Activated gamma-delta T cell (primary cell): ENCODE measurements at regions not wholly inside any gene's neighbourhood (a gene's known extent, or its start where the extent isn't known, plus 50 kb on each side); places are given as distances from the start of the nearest gene placed in this dataset.

Experiments
- DNase-seq: peaks from one replicate; lab custom pipeline; 2025; lab: John Stamatoyannopoulos, UW

DNA sequence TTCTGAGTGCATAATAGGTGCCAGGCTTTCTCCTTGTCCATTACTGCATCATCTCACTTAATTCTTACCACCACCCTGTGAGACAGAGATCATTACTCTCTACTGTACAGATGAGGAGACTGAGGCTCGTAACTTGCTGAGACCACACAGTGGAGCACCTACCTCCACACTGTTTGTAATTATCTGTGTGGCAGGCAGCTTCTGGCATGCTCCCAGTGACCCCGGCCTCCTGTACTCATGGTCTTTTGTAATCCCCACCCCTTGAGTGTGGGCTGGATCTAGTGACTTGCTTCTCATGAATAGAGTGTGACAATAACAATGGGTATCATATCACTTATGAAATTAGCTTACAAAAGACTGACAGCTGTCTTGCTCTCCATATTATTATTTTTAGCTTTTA lies 407.3 kb downstream of the MATN1 start:
- DNase-seq, result no peak

DNA sequence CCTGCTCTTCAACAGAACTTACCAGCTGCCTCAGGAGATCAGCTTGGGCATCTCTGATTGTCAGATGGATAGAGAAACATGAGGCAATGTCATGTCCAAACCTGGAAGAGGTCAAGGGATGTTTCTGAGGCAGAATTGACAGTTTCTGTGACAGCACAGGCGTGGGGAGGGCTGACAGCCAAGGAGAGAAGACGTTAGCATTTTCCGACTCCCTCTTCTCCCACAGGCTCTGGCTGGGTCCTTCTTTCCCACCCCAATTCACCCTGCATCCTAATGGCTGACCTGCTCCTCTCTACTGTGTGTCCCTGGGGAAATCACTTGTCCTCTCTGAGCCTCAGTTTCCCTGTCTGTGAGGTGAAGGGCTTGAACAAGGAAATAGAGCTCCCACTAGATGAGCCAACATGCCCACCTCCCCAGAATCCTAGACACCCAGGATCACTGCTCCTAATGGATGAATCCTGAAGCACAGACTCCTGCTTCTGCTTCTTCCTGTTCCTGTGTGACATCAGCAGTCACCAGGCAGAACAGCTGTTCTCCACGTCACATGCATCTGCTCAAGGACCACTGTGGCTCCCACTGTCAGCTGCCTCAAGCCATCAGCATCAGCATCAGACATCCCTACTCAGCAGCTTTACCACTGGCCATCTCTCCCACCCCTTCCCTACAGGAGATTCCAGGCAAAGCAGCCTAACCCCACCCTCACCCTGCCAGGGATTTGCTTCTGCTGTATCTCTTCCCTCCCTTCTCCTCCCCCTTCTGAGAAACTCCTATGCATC lies 408.0 kb downstream of the MATN1 start:
- DNase-seq, result no peak

DNA sequence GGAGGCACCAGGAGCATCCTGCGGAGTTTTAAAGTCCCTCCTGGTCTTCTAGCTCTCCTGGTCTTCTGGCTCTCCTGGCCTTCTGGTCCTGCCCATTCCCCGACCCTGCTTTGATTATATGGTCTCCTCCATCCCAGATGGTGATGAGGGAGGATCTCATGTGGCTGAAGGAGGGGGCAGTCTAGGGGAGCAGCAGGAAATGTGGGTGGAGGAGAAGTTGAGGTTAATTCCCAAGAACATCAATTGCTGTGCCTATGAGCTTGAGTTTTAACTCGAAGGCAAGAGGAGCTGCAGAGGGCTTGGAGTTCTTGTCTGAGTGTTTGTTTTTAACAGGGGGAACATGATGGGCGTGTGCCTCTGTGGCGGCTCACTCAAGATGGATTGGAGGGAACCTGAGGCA lies 408.8 kb downstream of the MATN1 start:
- no peak for DNase-seq

DNA sequence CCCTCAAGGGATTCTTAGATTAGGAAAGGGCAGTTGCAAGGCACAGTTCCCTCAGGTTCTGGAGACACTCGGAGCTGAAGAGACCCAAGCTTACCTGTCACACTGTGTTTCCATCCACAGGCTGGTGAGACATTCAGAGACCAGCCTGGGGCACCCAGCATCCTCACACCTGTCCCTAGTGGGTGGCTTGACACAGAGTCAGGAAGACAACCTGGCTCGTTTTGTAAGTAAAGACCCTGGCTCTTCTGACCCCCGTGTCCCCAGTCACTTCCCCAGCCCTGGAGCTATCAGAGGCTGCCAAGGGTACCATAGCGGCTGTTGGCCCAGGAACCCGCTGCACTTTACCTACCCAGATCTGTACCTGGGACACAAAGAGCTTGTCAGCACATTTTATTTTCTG lies 409.8 kb downstream of the MATN1 start:
- no peak for DNase-seq

DNA sequence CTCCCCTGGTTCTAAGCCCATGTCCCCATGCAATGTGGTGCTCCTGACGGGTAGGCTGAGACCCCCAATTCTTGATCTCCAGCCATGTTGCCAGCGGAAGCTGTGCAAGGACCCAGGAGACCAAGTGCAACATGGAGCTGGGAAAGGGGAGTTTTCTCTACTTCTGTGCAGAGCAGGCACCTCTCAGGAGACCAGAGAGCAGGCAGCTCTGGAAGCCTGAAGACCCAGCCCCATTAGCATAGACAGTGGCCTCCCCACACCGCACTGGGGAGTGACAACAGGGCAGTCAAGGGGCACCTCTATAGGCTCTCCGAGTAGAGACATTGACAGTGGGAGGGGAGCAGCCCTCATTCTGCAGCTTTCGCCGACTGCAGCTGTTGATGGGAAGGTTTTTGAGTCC lies 410.2 kb downstream of the MATN1 start:
- DNase-seq, result no peak

DNA sequence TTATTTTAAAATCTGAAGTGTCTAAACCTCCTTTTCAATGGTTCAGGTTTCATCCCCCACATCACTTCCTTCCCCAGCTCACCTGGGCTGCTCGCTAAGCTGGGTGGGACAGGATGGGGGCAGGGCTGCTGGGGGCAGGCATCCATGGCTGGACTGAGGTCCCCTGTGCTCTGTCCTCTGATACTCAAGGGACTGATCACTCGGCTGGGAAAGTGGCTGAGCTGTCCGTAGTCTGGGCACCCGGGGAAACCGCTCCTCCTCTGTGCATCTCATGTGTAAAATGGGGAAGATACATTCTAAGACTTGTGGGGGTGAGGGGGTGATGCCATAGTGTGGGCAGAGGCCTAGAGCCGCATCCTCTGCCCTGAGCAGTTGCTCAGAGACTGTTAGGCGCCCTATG lies 411.2 kb downstream of the MATN1 start:
- no peak for DNase-seq

DNA sequence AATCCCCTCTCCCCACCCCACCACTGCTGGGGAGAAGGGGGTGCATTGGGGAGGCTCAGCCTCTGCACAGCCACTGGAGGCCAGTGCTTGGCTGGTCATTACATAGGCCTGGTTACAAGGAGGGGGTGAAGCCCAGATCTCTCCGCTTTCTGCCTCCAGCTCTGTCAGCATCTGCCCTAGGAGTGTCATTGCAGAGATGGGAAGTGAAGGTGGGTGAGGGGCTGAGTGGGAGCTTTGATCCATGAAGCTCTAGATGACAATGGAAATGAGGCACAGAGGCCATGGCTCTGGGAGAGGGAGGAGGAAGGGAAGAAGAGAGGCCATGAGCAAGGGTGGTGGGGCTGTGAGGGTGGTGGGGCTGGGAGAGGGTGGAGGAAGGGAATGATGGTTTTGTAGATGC lies 411.6 kb downstream of the MATN1 start:
- DNase-seq, result no peak

DNA sequence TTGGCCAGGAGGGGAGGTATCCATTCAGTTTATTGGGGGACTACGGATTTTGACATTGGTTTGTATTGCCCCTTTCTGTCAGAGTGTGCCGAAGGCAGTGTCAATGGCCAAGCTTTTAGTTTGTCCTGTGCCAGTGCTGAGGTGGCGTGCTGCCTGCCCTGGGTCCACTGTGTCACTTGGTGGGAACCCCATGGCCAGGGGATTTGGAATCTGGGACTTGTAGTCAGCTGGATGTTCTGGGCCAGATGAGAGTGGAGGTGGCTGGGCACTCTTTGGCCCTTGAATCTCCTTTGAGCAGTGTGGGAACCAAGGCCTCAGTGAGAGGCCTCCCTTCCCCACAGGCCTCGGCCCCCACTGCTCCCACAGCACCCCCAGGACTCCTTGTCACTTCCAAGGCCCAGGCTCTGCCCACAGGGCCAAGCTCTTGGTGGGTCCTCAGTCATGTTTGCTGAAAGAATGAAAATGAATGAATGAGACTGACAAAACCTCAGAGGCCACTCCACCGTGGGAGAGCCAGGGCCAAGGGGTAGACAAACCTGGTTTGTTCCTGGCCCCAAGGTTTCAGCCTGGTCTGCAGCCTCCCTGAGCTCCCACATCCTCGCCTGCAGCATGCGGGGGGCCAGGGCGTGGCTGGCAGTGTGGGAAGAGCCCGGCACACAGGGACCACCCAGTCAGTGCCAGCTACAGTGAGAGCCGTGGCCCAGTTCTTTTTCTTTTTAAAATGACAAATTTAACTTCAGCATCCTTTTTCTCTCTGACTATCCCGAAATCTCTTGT lies 412.2 kb downstream of the MATN1 start:
- no peak for DNase-seq

DNA sequence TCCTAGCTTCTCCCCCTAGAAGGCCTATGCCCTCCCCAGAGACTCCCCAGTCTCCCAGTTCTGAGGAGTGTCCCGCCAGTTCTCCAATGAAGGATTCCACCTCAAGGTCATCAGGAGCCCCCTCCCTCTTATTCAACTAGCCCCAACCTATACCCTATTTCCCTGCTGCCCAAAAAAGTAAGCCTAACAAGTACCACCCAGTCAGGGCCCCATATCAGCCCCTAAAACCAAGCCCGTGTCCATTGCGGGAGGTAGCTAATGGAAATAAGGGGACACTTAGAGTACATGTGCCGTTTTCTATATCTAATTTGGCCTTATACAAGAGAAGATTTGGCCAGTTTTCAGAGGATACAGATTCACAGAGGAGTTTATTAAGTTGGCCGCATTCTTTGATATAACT lies 416.2 kb downstream of the MATN1 start:
- no peak for DNase-seq

DNA sequence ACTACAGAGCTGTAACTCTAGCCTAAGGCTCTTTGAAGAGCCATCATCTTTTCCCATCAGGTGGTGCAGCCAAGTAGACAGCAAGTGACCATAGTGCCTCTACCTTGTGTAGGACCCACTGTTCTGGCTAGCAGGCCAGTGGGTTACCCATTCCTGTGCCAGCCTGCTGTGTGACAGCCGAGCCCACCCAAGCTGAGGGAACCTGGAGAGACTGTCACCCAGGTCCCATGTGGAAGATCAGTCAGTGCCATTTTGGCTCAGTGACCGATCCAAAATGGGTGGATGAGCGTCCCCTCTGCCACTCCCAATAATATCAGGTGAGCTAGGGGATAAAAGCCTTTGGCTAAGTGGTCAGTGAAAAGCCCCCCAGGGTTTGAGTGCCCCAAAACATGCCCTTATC lies 417.9 kb downstream of the MATN1 start:
- no peak for DNase-seq

DNA sequence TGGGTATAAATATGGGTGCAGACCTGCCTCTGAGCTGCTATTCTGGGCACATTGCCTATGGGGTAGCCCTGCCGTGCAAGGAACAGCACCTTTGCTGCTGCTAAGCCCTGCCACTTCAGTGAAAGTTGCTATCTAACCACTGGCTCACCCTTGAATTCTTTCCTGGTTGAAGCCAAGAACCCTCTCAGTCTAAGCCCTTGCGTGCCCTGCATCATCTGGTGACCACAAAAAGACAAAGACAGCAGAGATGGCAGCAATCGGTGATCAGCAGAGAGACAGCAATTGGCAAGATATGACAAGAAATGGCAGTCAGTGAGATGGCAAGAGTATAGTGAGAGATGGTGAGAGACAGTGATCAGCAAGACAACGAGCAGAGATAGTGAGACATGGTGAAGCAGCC lies 418.3 kb downstream of the MATN1 start:
- DNase-seq, result no peak

DNA sequence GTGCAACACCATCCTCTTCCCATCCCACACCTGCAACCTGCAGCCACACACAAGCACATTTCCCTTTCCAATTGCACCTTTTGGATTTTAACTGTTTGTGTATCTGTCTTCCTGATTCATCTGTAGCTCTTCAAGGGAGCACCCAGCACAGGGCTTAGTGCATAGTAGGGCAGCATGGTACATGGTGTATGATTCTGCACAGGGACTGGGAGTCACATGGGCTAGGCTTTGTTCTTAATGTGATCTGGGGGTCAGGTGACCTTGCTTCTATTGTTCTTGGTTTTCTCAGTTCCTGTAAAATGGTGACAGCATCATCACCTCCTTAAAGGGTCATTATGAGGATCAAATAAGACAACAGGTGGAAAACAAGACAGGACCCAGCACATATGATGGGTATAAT lies 419.3 kb downstream of the MATN1 start:
- DNase-seq, result no peak

DNA sequence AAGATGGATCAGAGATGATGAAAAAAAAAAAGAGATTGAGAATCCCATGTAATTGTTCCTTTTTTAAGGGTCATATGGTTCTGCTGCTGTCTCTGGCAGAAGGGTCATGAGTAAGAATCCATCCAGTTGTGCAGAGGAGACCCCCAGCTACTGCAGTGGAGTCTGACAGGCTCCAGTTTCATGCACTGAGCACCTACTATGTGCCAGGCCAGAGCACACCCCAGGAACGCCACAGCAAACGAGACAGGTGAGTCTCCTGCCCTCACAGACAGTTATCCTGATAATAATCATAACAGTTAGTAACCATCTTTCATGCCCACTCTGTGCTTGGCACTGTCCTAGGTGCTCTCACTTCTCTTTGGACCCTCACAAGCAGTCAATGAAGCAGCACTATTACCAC lies 420.0 kb downstream of the MATN1 start:
- no peak for DNase-seq

DNA sequence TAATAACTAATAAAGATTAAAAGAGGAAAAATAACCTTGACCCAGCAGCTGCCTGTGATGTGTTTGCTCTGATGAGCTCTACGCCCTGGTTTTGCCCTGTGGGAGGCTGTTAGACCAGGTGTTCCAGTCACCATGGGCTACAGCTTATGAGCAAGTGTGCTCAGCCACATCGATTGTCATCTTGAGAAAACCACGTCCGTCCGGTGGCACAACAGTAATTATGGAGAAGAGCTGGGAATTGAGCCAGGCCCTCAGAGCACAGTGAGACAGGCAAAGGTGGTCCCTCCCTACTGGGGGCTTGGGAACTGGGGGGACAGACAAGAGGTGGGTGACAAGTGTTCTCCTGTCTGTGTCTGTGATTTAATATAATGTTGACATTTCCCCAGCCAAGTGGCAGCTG lies 420.5 kb downstream of the MATN1 start:
- DNase-seq, result no peak

DNA sequence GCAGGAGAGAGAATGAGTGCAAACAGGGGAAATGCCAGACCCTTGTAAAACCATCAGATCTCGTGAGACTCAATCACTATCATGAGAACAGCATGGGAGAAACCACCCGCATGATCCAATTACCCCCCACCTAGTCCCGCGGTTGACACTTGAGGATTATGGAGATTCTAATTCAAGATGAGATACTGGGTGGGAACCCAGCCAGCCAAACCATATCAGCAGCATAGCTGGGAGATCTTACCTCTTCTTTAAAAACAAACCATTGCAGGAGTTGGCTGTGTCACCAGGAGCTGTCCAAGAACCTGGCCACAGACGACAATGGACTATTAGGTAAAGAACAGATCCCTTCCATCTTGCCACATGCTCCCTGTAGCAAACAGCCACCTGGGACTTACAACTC lies 422.7 kb downstream of the MATN1 start:
- DNase-seq, result no peak

DNA sequence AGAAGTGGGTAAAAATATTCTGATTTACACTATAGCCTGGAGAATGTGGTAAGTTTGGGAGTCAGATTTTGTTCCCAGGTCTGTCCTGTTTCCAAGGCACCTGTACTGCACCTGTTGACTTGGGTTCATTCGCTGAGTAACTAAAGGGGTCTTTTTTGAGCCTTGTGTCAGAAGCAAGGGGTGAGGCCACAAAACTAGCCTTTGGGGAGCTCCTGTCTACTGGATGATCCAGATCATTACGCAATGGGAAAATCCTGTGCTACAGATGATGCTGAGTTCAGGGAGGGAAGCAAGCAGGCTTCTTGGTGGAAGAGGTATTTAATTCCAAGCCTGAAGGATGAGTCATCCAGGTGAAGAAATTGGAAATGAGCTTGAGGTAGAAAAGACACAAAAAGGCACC lies 424.0 kb downstream of the MATN1 start:
- no peak for DNase-seq

DNA sequence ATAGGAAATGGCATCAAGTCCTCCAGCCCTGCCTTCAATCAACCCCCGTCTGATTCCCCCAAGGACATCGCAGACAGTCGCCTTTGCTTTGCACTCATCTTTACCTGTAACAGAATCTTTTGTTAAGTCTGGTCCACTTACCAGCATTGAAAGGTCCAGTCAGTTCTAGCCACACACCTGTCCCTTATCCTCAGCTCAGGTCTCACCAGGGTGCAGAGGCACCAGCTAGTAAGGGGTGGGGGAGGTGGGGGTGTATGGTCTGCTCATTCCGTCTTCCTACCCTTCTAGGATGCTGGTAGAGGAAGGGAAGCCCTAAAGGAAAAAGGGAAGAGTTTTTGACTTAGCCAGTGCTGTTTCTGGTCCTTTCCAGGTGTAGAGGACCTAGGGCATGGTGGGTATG lies 427.7 kb downstream of the MATN1 start:
- DNase-seq, result no peak

DNA sequence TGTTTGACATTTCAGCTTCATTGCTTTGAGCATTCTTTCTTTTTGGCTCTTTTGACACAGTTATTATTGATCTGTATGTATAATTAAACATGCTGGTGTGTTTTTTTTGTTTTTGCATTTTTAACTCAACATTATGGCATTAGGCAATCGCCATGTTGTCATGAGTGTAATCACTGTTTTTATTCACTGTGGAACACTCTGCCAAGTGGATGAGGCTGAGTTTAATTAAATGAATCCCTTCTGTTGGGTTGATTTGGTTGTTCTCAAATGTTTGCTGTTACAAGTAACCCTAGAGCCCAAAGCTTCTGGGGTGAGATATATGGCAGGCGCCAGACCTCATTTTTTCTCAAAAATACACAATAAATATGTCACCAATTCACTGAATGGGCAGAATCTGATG lies 428.1 kb downstream of the MATN1 start:
- no peak for DNase-seq

DNA sequence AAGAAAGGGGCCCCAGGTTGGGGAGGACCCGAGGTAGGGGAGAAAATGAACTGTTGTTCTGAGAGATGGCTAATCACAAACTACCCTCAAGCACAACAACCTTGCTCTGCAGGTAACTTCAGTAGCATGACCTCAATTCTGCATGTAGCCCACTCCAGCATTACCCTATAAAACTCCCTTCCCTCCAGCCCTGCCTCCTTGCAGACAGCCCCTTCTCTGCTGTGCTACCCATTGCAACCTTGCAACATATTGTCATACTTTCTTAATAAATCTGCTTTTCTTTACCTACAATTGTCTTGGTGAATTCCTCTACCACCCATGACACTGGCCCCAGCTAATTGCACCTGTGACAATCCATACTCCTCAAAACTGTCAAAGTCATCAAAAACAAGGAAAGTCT lies 428.9 kb downstream of the MATN1 start:
- DNase-seq, result no peak

DNA sequence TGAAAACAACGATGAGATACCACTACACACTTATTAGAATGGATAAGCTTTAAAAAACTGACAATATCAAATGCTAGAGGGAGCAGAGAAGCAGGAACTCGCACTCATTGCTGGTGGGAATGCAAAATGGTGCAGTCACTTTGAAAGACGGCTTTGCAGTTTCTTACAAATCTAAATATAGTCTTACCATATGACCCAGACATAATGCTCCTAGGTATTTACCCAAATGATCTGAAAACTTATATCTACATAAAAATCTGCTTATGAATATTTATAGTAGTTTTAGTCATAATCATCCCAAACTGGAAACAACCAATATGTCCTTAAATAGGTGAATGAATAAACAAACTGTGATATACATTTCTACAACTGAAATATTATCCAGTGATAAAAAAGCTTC lies 430.9 kb downstream of the MATN1 start:
- DNase-seq, result no peak

DNA sequence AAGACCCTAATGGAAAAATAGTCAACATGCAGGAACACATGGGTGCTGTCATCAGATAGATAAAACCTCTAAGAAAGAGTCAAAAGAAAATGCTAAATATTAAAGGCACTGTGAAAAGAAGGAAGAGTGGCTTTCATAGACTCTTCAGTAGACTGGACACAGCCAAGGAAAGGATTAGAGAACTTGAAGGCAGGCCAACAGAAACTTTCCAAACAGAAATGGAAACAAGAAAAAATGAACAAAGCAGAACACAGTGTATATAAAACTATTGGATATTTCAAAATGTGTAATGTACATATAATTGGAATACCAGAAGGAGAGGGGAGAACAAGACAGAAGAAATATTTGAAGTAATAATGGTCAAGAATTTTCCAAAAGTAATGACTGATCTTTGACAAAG lies 431.9 kb downstream of the MATN1 start:
- DNase-seq, result no peak

DNA sequence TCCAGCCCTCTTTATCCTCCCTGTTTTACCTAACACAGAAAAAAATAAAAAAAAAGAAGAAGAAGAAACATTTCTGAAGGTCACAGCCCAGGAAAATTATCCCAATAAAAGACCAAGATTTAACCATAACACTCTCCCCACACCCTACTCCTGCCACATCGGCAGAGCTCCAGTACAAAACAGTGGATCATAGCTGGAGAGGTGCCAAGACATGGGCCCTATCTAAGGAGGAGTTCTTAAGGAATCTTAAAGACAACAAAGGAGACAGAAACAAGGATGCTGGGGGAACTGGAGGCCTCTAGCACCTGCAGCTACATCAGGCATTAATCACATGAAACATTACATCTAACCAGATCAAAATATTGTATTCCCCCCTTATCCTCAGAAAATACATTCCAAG lies 432.8 kb downstream of the MATN1 start:
- no peak for DNase-seq

DNA sequence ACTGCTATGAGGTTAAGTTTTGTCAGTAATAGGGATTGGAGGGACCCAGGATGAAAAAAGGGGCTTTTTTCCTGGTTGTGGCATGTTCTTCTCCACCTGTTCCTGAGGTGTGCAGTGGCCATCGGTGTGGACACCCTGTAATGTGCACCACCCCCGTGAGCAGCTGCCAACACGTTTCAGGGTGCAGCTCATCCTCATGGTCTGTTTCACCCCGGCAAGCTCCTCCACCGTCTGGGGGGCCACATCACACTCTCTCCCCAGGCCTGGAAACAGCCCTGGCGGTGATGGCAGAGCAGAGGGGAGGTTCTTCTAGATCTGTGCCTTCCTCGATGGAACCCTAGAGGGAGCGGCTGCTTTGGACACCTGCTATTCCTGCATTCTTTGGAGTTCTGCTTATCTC lies 435.4 kb downstream of the MATN1 start:
- DNase-seq, result no peak
